ENCODE measurements at regions not wholly inside any gene's neighbourhood (a gene's known extent, or its start where the extent isn't known, plus 50 kb on each side); places are given as distances from the start of the nearest gene placed in this dataset.
"Not testable (repeated sequence)": the region's sequence is repeated elsewhere in the genome, so short reads cannot be mapped to it uniquely, and the experiment has no call there.

GRCh38 chr5:152058267-152058666, 133.6 kb upstream of the GLRA1 start:
- DNase-seq (ENCODE audit: insufficient read length, low spot score) (no peak), FAIRE-seq (no peak)
- TF ChIP-seq POLR2A (IDR thresholded peaks at IDR 0.05; ENCODE audit: low read depth, low read length) (no peak), PAX5 (IDR thresholded peaks at IDR 0.05; ENCODE audit: insufficient read depth, low read length, severe bottlenecking) (no peak), POU2F2 (IDR thresholded peaks at IDR 0.05; ENCODE audit: low read depth, low read length) (no peak), TAF1 (IDR thresholded peaks at IDR 0.05; ENCODE audit: low read depth, low read length) (no peak), POLR2AphosphoS5 (IDR thresholded peaks at IDR 0.05; ENCODE audit: low read depth, low read length) (no peak), SPI1 (IDR thresholded peaks at IDR 0.05; ENCODE audit: low read depth, low read length) (no peak)

- DNase-seq (ENCODE audit: insufficient read length, low spot score): no peak
- TF ChIP-seq TAF1 (IDR thresholded peaks at IDR 0.05; ENCODE audit: low read depth, low read length) (no peak), PAX5 (IDR thresholded peaks at IDR 0.05; ENCODE audit: insufficient read depth, low read length, severe bottlenecking) (no peak), POU2F2 (IDR thresholded peaks at IDR 0.05; ENCODE audit: low read depth, low read length) (no peak), POLR2A (IDR thresholded peaks at IDR 0.05; ENCODE audit: low read depth, low read length) (no peak), SPI1 (IDR thresholded peaks at IDR 0.05; ENCODE audit: low read depth, low read length) (no peak), POLR2AphosphoS5 (IDR thresholded peaks at IDR 0.05; ENCODE audit: low read depth, low read length) (no peak)
- FAIRE-seq: no peak
Measured at GRCh38 chr5:152056931-152057330, 132.3 kb upstream of the GLRA1 start.

- TF ChIP-seq PAX5 (IDR thresholded peaks at IDR 0.05; ENCODE audit: insufficient read depth, low read length, severe bottlenecking) (no peak), POU2F2 (IDR thresholded peaks at IDR 0.05; ENCODE audit: low read depth, low read length) (no peak), POLR2AphosphoS5 (IDR thresholded peaks at IDR 0.05; ENCODE audit: low read depth, low read length) (no peak), SPI1 (IDR thresholded peaks at IDR 0.05; ENCODE audit: low read depth, low read length) (no peak), POLR2A (IDR thresholded peaks at IDR 0.05; ENCODE audit: low read depth, low read length) (no peak), TAF1 (IDR thresholded peaks at IDR 0.05; ENCODE audit: low read depth, low read length) (no peak)
- no peak for FAIRE-seq
- no peak for DNase-seq (ENCODE audit: insufficient read length, low spot score)
Measured at GRCh38 chr5:152052470-152052869, 127.8 kb upstream of the GLRA1 start.

GRCh38 chr5:152051499-152052454, 127.1 kb upstream of the GLRA1 start:
- TF ChIP-seq TAF1 (IDR thresholded peaks at IDR 0.05; ENCODE audit: low read depth, low read length) (no peak), SPI1 (IDR thresholded peaks at IDR 0.05; ENCODE audit: low read depth, low read length) (no peak), PAX5 (IDR thresholded peaks at IDR 0.05; ENCODE audit: insufficient read depth, low read length, severe bottlenecking) (no peak), POU2F2 (IDR thresholded peaks at IDR 0.05; ENCODE audit: low read depth, low read length) (no peak), POLR2AphosphoS5 (IDR thresholded peaks at IDR 0.05; ENCODE audit: low read depth, low read length) (no peak)
- no peak for DNase-seq (ENCODE audit: insufficient read length, low spot score)
- no peak for FAIRE-seq

GRCh38 chr5:152046361-152046760, 121.7 kb upstream of the GLRA1 start:
- DNase-seq (ENCODE audit: insufficient read length, low spot score): no peak
- FAIRE-seq: no peak
- no peak for TF ChIP-seq TAF1 (IDR thresholded peaks at IDR 0.05; ENCODE audit: low read depth, low read length)
- no peak for TF ChIP-seq SPI1 (IDR thresholded peaks at IDR 0.05; ENCODE audit: low read depth, low read length)
- no peak for TF ChIP-seq POLR2AphosphoS5 (IDR thresholded peaks at IDR 0.05; ENCODE audit: low read depth, low read length)
- no peak for TF ChIP-seq PAX5 (IDR thresholded peaks at IDR 0.05; ENCODE audit: insufficient read depth, low read length, severe bottlenecking)
- TF ChIP-seq POU2F2 (IDR thresholded peaks at IDR 0.05; ENCODE audit: low read depth, low read length): no peak
- TF ChIP-seq POLR2A (IDR thresholded peaks at IDR 0.05; ENCODE audit: low read depth, low read length): no peak

GRCh38 chr5:152038856-152039255, 114.2 kb upstream of the GLRA1 start:
- not testable (repeated sequence) for FAIRE-seq; DNase-seq (ENCODE audit: insufficient read length, low spot score)

GRCh38 chr5:152026328-152027024, 101.8 kb upstream of the GLRA1 start:
- FAIRE-seq; DNase-seq (ENCODE audit: insufficient read length, low spot score): not testable (repeated sequence)

GRCh38 chr5:152016421-152016820, 91.8 kb upstream of the GLRA1 start:
- TF ChIP-seq POLR2A (IDR thresholded peaks at IDR 0.05; ENCODE audit: low read depth, low read length): no peak
- no peak for FAIRE-seq
- DNase-seq (ENCODE audit: insufficient read length, low spot score): no peak

GRCh38 chr5:152007653-152008335, 83.1 kb upstream of the GLRA1 start:
- DNase-seq (ENCODE audit: insufficient read length, low spot score): no peak
- TF ChIP-seq POU2F2 (IDR thresholded peaks at IDR 0.05; ENCODE audit: low read depth, low read length) (no peak), POLR2AphosphoS5 (IDR thresholded peaks at IDR 0.05; ENCODE audit: low read depth, low read length) (no peak), TAF1 (IDR thresholded peaks at IDR 0.05; ENCODE audit: low read depth, low read length) (no peak), PAX5 (IDR thresholded peaks at IDR 0.05; ENCODE audit: insufficient read depth, low read length, severe bottlenecking) (no peak), POLR2A (IDR thresholded peaks at IDR 0.05; ENCODE audit: low read depth, low read length) (no peak), SPI1 (IDR thresholded peaks at IDR 0.05; ENCODE audit: low read depth, low read length) (no peak)
- no peak for FAIRE-seq

GRCh38 chr5:152004095-152004494, 79.4 kb upstream of the GLRA1 start:
- TF ChIP-seq POLR2A (IDR thresholded peaks at IDR 0.05; ENCODE audit: low read depth, low read length) (no peak), TAF1 (IDR thresholded peaks at IDR 0.05; ENCODE audit: low read depth, low read length) (no peak), SPI1 (IDR thresholded peaks at IDR 0.05; ENCODE audit: low read depth, low read length) (no peak), PAX5 (IDR thresholded peaks at IDR 0.05; ENCODE audit: insufficient read depth, low read length, severe bottlenecking) (no peak), POLR2AphosphoS5 (IDR thresholded peaks at IDR 0.05; ENCODE audit: low read depth, low read length) (no peak), POU2F2 (IDR thresholded peaks at IDR 0.05; ENCODE audit: low read depth, low read length) (no peak)
- DNase-seq (ENCODE audit: insufficient read length, low spot score) (no peak), FAIRE-seq (no peak)
